Astrocyte (in vitro differentiated cells and primary cell): ENCODE measurements at regions not wholly inside any gene's neighbourhood (a gene's known extent, or its start where the extent isn't known, plus 50 kb on each side); places are given as distances from the start of the nearest gene placed in this dataset.

Source experiments
- EZH2 ChIP-seq: IDR thresholded peaks from 2 replicates; pipeline ENCODE4 v1.6.1; 2012; ENCODE audit warnings: mild to moderate bottlenecking, low read length, inconsistent platforms; ENCODE audit not compliant: insufficient read depth
- TF ChIP-seq, protein P1 (sequence below): IDR thresholded peaks from 2 replicates; pipeline ENCODE4 v1.5.1; 2011; ENCODE audit warnings: low read depth, mild to moderate bottlenecking, inconsistent platforms, low read length, moderate library complexity; ENCODE audit not compliant: insufficient read depth

DNA sequence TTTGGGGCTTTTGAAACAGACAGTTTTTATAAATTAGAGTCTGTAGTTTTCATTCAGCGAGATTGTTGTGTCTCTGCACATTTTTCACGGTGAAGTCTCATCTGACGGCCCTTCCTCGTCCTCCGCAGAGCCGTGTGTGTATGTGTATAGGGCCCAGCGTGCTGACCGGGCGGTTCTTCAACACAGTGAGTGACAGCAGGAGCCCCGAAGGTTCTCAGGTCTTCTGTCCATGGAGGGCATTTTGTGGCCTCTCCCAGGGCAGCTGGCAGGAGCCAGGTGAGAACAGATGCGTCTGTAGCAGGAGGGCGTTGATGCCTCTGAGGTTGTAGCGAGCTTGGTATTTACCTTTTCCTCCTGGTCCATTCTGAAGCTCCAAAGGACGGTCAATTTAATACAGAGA, 116.0 kb upstream of the LPCAT1 start:
- TF ChIP-seq, protein P1, sequence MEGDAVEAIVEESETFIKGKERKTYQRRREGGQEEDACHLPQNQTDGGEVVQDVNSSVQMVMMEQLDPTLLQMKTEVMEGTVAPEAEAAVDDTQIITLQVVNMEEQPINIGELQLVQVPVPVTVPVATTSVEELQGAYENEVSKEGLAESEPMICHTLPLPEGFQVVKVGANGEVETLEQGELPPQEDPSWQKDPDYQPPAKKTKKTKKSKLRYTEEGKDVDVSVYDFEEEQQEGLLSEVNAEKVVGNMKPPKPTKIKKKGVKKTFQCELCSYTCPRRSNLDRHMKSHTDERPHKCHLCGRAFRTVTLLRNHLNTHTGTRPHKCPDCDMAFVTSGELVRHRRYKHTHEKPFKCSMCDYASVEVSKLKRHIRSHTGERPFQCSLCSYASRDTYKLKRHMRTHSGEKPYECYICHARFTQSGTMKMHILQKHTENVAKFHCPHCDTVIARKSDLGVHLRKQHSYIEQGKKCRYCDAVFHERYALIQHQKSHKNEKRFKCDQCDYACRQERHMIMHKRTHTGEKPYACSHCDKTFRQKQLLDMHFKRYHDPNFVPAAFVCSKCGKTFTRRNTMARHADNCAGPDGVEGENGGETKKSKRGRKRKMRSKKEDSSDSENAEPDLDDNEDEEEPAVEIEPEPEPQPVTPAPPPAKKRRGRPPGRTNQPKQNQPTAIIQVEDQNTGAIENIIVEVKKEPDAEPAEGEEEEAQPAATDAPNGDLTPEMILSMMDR, result no peak
- TF ChIP-seq EZH2, result no peak
